Lower leg skin (tissue), 4 donors: ENCODE measurements at regions not wholly inside any gene's neighbourhood (a gene's known extent, or its start where the extent isn't known, plus 50 kb on each side); places are given as distances from the start of the nearest gene placed in this dataset.

Source experiments
- DNase-seq, 2 donors: peaks; one replicate each; pipeline ENCODE4 v3.0.0-alpha.2; 2019; ENCODE audit warnings: low spot score in 2 of 2
- H3K4me3 ChIP-seq: fragments of 200-600 bp; sonication (generic); 2 replicates; pipeline ENCODE4 v1.5.1; 2017; ENCODE audit warnings: mild to moderate bottlenecking, low read depth; ENCODE audit not compliant: poor library complexity, severe bottlenecking
- POLR2A ChIP-seq, 2 donors: fragments of 450-650 bp; IDR thresholded peaks; one replicate each; pipeline ENCODE4 v1.6.1; 2016 to 2017; ENCODE audit warnings: antibody characterized with exemption in 2 of 2, mild to moderate bottlenecking in 1 of 2, moderate library complexity in 1 of 2
- WGBS, 2 donors: methylation state at CpG; one replicate each; pipeline ENCODE4 v1.1.5; 2018; 5-methylcytosine and 5-hydroxymethylcytosine counted together
- intact Hi-C: fragments of 100-400 bp; cut with DNase I; formaldehyde crosslinking; loops from one replicate; pipeline ENCODE4 v1.15.0; 2023; ENCODE audit warnings: low total_unique reads
- TF ChIP-seq, protein P1 (sequence below), 3 donors: fragments of 450-650 bp; IDR thresholded peaks; one replicate each; pipeline ENCODE4 v1.5.1; 2016; ENCODE audit warnings: antibody characterized with exemption in 3 of 3, mild to moderate bottlenecking in 3 of 3, moderate library complexity in 2 of 3

DNA sequence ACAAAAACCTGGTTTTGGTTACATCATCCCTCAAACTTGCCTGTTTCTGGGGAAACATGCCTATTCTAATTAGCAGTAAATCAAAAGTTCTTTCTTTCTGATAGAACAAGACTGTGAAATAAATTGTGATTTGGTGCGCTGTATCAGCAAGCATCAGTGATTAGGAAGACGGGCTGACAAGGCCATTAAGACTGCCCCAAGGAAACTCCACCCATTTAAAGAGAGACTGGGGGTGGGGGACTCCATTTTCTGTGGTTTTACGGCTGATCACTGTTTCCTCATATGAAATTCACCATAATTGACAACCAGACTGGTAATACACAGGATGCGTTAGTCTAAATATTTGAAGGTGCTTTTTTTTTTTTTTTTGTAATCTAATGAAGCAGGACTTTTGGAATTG lies 68.7 kb downstream of the MBL2 start:
- DNase-seq: no peak
- H3K4me3 ChIP-seq: no peak overlapping the region
- intact Hi-C loops: no loop called here
- TF ChIP-seq, protein P1, sequence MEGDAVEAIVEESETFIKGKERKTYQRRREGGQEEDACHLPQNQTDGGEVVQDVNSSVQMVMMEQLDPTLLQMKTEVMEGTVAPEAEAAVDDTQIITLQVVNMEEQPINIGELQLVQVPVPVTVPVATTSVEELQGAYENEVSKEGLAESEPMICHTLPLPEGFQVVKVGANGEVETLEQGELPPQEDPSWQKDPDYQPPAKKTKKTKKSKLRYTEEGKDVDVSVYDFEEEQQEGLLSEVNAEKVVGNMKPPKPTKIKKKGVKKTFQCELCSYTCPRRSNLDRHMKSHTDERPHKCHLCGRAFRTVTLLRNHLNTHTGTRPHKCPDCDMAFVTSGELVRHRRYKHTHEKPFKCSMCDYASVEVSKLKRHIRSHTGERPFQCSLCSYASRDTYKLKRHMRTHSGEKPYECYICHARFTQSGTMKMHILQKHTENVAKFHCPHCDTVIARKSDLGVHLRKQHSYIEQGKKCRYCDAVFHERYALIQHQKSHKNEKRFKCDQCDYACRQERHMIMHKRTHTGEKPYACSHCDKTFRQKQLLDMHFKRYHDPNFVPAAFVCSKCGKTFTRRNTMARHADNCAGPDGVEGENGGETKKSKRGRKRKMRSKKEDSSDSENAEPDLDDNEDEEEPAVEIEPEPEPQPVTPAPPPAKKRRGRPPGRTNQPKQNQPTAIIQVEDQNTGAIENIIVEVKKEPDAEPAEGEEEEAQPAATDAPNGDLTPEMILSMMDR (IDR thresholded peaks at IDR 0.05): no peak
- no peak for TF ChIP-seq POLR2A (IDR thresholded peaks at IDR 0.05)
- 47 to 52% methylated on average over 4 of the region's 4 CpGs for WGBS, 2 donors

DNA sequence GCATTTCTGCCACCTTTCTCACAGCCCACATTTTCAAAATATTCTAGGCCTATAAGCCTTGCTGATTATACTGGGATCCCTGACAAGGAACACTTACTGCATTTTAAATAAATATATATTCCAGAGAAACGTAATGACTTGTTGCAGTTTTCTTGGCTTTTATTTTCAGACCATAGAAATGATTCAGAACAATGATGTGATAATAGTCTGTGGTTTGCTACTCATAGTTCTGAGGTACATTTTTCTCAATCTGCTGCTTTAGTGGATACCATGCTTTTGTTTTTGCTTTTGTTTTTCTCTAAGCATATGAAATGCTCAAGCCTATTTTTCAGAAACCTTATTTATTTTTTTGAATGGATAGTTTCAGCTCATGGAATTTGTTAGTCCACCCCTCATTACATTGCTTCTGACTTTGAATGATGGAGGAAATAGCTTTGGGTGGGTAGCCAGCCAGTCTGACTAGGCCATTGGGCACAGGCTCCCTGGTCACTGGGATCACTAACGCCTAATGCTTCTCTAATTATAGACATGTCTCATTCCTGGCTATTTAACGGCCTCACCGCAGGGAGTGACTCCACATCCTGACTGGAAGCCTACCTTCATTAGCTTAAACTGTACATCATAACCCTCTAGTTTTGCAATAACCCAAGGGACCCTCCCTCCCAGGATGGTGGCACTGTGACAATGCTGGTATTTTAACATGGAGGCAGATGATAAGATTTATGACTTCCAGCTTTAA lies 66.1 kb downstream of the MBL2 start:
- DNase-seq: no peak
- 84 to 86% methylated on average over 4 of the region's 4 CpGs for WGBS, 2 donors
- TF ChIP-seq POLR2A (IDR thresholded peaks at IDR 0.05): no peak
- TF ChIP-seq, protein P1 (IDR thresholded peaks at IDR 0.05): no peak
- H3K4me3 ChIP-seq: no peak overlapping the region
- intact Hi-C loops: no loop called here
